RWPE1 (cell line): ENCODE measurements at regions not wholly inside any gene's neighbourhood (a gene's known extent, or its start where the extent isn't known, plus 50 kb on each side); places are given as distances from the start of the nearest gene placed in this dataset.

Source experiments
- CTCF ChIA-PET: fragments of 350-600 bp; sonication (Branson Sonifier 250); formaldehyde crosslinking; extraction: SDS; loops from one replicate; lab custom pipeline; 2021; lab: Yijun Ruan, JAX
- POLR2A ChIA-PET: fragments of 400-600 bp; formaldehyde crosslinking; extraction: SDS; loops from one replicate; lab custom pipeline; 2020; ENCODE audit warnings: antibody characterized with exemption; ENCODE audit not compliant: low non-redundant PET; lab: Yijun Ruan, JAX
- DNase-seq: peaks from one replicate; pipeline ENCODE4 v3.0.0; 2012; ENCODE audit warnings: low spot score
- H3K27ac ChIP-seq: fragments of 450-650 bp; 2 replicates; pipeline ENCODE4 v1.5.1; 2017
- TF ChIP-seq, protein P1 (sequence below): fragments of 450-650 bp; conservative IDR thresholded peaks from 2 replicates; pipeline ENCODE4 v1.5.1; 2017; ENCODE audit warnings: low read depth, mild to moderate bottlenecking

DNA sequence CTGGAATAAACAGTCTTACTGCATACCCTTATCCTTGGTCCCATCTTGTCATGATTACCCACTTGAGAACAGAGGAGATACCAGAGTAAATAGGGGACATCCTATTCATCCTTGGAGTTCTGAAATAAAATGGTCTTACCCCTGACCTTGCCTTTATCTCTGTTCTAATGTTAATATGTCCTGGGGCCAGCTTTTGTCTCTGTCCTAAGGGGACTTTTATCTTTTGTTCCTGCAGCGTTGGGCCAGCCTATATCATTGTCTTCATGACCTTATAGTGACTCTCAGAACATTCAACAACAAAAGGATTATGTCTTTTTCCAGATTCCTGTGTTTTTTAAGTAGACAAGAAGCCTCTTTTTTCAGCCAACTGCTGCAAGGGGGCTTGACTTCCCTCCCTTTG is 1057.5 kb downstream of the LRFN5 start:
- H3K27ac ChIP-seq, result no peak overlapping the region
- no peak for DNase-seq
- ChIA-PET POLR2A (no interaction called here), CTCF (interaction anchor here (0.6 kb wide), 1 partner anchor 839 kb away, joined by 3 read pairs; no protein-coding TSS in a partner anchor)
- TF ChIP-seq, protein P1, sequence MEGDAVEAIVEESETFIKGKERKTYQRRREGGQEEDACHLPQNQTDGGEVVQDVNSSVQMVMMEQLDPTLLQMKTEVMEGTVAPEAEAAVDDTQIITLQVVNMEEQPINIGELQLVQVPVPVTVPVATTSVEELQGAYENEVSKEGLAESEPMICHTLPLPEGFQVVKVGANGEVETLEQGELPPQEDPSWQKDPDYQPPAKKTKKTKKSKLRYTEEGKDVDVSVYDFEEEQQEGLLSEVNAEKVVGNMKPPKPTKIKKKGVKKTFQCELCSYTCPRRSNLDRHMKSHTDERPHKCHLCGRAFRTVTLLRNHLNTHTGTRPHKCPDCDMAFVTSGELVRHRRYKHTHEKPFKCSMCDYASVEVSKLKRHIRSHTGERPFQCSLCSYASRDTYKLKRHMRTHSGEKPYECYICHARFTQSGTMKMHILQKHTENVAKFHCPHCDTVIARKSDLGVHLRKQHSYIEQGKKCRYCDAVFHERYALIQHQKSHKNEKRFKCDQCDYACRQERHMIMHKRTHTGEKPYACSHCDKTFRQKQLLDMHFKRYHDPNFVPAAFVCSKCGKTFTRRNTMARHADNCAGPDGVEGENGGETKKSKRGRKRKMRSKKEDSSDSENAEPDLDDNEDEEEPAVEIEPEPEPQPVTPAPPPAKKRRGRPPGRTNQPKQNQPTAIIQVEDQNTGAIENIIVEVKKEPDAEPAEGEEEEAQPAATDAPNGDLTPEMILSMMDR, result no peak

DNA sequence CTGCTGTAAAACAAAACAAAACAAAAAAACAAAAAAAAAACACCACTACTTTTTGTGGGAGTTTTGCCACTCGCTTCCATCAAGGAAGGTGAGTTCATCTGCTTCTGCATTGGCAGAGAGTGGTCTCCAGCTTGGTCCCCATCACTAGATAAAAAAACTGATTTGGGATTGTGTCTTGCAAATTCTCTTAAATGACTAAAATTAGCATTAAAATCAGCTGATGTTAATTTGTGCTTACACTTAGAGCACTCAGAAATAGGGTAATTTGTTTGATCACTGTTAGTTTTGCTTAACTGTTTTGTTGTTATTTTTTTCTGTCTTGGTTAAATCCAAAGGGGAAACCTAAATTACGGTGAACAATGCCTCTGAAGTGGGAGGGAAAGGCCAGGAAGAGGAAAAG is 1048.0 kb downstream of the LRFN5 start:
- ChIA-PET CTCF (interaction anchor here (0.5 kb wide), 1 partner anchor 214 kb away, joined by 3 read pairs; no protein-coding TSS in a partner anchor), POLR2A (no interaction called here)
- H3K27ac ChIP-seq, result no peak overlapping the region
- TF ChIP-seq, protein P1, result no peak
- no peak for DNase-seq

DNA sequence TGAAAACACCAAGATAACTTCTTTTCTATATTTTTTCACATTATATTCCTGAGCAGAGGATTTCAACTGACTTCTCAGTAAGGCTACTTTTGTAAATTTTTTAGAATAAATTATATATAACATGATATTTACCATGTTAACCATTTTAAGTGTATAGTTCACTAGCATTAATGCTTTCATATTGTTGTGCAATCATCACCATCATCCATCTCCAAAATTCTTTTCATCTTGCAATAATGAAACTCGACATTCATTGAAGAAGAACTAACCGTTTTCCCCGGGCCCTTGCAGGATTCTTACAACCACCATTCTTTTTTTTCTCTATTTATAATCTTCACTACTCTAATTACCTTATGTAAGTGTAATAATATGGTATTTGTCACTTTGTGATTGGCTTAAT is 1036.1 kb downstream of the LRFN5 start:
- TF ChIP-seq, protein P1, result no peak
- no peak for DNase-seq
- ChIA-PET CTCF (no interaction called here), POLR2A (no interaction called here)
- H3K27ac ChIP-seq, result no peak overlapping the region

DNA sequence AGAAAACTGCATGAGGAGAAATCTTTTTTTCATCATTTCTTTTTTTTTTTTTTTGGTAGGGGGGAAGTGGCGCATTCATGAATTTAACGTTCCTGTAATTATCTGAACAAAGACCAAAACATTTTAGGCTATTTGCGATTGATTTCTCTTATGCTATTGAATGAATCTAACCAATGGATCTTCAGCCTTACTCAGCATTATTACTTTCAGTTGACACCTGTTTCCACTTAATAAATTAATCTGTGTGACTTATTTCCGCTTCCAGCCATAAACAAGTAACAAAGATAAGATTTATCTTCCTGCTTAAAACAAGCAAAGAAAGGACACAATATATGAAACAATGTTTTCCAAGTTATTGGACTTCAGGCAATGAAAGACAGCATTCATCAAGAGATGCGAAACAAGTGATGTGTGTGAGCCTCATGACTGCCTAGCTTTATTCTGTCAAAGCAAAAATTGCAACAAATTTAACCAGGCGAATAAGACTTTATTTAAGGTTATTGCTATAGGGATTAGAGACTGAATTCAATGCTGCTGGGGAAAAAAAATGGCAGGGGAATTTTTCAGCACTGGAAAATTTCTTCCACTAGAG is 1026.9 kb downstream of the LRFN5 start:
- no peak for DNase-seq
- no peak overlapping the region for H3K27ac ChIP-seq
- POLR2A ChIA-PET, result interaction anchor here (0.6 kb wide), 1 partner anchor 25 kb away, joined by 3 read pairs; no protein-coding TSS in a partner anchor
- TF ChIP-seq, protein P1, result no peak
- CTCF ChIA-PET, result no interaction called here

DNA sequence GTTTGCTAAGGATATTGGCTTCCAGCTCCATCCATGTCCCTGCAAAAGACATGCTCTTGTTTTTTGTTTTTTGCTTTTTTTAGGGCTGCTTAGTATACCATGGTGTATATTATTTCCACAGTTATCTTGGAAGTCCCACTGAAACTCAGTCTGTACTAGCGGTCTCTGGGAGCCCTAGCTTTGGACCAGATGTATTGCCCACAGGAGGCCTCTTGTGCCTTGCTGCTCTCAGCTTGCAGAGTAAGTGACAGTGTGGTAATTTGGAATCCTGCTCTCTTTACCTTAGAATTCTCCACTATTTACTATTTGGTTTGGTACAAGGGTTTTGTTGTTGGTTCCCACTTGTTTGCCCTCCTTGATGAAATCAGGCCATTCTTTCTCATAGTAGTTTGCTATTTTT is 1022.9 kb downstream of the LRFN5 start:
- TF ChIP-seq, protein P1, result no peak
- POLR2A ChIA-PET, result no interaction called here
- H3K27ac ChIP-seq, result no peak overlapping the region
- DNase-seq, result no peak
- CTCF ChIA-PET, result no interaction called here

DNA sequence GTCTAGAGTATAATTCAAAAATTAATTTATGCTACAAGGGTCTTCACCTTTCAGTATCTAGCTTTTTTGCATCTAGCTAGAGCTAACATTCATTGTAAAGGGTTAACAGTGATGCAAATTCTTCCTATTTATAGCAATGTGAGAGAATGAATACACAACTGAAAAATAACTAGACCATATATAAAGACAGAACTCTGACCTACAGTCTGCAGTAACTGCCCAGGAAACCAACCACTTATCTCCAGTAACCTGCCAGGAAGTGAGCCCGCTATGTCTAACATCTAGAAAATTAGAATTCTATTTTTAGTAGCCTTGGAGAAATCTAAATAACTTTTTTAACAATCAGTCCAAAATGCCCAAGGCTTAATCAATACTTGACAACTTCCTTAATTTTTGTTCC is 1021.9 kb downstream of the LRFN5 start:
- DNase-seq, result no peak
- POLR2A ChIA-PET, result no interaction called here
- TF ChIP-seq, protein P1, result no peak
- no peak overlapping the region for H3K27ac ChIP-seq
- CTCF ChIA-PET, result no interaction called here
